ENCODE measurements at regions not wholly inside any gene's neighbourhood (a gene's known extent, or its start where the extent isn't known, plus 50 kb on each side); places are given as distances from the start of the nearest gene placed in this dataset.
"Not testable (repeated sequence)": the region's sequence is repeated elsewhere in the genome, so short reads cannot be mapped to it uniquely, and the experiment has no call there.

- no peak for FAIRE-seq
Observed at GRCh38 chr6:68233623-68234022, 401.5 kb upstream of the ADGRB3 start.

DNA sequence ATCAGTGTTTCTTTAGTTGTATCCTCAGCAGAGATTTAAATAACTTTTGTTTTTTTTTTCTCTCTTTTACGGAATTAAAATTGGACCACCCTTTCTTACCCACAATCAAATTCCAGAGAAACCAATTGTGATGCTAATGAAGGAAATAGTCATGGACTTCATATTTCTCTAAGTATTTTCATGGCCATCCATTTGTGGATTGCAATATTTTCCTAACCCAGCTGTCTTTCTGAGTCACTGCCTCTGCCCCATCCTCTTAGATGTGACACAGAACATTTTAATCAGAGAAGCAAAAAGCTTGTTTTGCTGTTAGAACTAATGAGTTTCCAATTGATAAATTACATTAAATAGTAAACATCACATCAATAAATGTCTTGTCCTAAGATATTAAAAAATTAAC is 405.5 kb upstream of the ADGRB3 start:
- FAIRE-seq = no peak

DNA sequence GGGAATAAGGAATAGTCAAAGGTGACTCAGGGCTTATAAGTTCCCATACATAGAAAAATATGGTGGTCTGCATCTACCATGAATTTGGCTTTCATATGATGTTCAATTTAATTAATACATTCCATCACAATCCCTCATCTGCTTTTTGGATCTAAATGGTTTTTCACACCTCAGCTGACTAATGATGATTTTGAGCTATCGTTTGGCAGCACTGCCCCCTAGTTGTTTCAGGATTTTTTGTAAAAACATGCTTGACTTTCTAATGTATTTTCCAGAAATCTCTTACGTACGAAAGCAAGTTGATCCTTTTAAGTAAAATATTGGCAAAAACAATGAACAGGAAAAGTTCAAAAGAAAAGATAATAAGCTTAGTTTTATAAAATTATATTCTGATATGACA is 408.6 kb upstream of the ADGRB3 start:
- peak; percentile 3 for FAIRE-seq

GRCh38 chr6:68225729-68226128 is 409.4 kb upstream of the ADGRB3 start:
- FAIRE-seq = no peak

GRCh38 chr6:68211242-68211795 is 423.8 kb upstream of the ADGRB3 start:
- FAIRE-seq = no peak

DNA sequence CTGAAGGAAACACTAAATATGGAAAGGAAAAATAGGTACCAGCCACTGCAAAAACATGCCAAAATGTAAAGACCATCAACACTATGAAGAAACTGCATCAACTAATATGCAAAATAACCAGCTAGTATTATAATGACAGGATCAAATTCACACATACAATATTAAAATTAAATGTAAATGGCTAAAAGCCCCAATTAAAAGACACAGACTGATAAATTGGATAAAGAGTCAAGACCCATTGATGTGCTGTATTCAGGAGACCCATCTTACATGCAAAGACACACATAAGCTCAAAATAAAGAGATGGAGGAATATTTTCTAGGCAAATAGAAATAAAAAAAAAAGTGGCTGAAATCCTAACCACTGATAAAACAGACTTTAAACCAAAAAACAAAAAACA is 427.5 kb upstream of the ADGRB3 start:
- not testable (repeated sequence) for FAIRE-seq

DNA sequence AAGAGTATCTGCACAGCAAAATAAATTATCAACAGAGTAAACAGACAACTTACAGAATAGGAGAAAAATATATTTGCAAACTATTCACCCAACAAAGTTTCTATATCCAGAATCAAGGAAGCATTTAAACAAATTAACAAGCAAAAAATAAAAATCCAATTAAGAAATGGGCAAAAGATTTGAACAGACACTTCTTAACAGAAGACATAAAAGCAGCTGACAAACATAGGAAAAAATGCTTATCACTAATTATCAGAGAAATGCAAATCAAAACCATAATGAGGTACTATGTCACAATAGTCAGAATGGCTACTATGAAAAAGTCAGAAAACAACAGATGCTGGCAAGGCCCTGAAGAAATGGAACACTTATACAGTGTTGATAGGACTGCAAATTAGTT is 434.2 kb upstream of the ADGRB3 start:
- no peak for FAIRE-seq

- FAIRE-seq = no peak
Observed at GRCh38 chr6:68197356-68197755, 437.7 kb upstream of the ADGRB3 start.

DNA sequence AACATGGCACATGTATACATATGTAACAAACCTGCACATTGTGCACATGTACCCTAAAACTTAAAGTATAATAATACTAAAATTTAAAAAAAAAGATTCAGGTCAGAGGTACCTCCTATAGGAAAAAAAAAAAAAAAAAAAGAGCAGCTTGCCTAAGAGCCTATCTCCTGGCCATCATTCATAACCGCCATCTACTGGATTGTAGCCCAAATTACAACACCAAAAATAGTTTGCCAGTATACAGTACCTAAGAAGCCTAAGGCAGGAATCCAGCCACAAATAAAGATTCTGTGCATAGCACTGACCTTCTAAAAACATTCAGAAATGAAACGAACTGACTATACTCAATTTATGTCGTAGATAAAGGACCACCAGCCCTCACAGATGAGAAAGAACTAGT is 438.4 kb upstream of the ADGRB3 start:
- FAIRE-seq = no peak

DNA sequence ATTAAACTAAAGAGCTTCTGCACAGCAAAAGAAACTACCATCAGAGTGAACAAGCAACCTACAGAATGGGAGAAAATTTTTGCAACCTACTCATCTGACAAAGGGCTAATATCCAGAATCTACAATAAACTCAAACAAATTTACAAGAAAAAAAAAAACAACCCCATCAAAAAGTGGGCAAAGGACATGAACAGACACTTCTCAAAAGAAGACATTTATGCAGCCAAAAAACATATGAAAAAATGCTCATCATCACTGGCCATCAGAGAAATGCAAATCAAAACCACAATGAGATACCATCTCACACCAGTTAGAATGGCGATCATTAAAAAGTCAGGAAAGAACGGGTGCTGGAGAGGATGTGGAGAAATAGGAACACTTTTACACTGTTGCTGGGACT is 439.3 kb upstream of the ADGRB3 start:
- FAIRE-seq = not testable (repeated sequence)

DNA sequence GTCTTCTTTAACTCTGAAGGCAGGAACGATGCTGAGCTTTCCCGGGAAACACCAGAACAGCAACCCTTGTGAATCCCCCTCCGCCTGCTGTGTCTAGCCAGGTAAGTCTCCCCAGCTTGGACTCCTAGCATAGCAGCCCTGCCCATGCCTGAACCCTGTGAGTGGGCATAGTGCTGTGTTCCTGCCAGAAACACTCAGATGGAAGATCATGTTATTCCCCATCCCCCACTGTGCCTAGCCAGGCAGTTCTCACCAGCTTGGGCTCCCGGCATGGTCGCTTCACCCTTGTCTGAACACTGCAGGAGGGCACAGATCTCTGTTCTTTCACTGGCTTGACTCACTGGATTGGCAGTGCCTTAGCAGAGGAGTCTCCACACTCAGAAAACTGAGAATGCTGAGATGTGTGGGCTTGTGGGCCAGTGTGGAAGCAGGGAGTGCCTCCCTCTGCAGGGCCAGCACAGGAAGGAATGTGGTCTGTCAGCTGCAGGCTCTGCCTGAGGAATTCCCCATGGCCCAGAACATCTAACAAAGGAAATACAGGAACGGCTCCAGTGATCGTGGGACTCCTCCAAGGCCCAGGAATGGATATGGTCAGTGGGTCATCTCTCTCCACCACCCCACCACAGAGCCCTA is 440.1 kb upstream of the ADGRB3 start:
- FAIRE-seq = no peak

- no peak for FAIRE-seq
Observed at GRCh38 chr6:68192988-68193387, 442.1 kb upstream of the ADGRB3 start.

- no peak for FAIRE-seq
Observed at GRCh38 chr6:68189217-68189815, 445.8 kb upstream of the ADGRB3 start.

DNA sequence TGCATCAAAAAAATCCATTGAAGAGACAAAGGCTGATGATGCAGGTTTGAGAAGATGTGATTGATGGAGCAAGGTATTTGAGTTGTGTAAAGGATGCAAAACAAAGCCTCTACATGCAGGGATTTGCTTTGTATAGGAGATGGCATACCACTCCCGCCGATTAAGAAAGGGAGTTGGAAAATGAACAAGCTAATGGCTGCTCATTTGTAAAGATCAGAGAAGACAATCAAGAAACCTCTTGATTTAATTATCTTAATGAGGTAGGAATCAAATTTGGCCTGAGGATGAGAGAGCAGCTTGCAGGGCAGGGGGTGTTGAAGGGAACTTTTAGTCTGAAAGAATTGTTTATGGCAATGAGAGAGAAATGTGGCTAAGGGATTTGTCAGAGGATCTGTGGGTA is 448.2 kb upstream of the ADGRB3 start:
- FAIRE-seq = no peak

DNA sequence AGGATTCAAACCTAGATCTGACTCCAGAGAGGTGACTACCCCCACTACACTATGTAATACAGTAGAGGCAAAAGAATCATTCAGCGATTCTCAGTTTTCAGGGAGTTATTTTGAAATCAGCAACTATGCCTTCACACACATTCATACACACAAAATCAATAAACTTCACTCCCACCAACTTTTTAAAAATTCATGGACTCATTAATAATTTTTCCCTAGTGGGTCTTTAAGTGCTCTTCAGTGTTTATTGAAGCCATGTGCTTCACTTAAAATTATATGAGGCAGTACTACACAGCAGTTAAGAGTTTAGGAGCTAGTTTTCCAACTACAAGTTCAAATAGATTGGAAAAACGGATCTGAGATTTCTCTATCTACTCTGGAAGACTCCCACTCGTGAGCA is 452.7 kb upstream of the ADGRB3 start:
- FAIRE-seq = no peak

GRCh38 chr6:68181027-68181426 is 454.1 kb upstream of the ADGRB3 start:
- not testable (repeated sequence) for FAIRE-seq

DNA sequence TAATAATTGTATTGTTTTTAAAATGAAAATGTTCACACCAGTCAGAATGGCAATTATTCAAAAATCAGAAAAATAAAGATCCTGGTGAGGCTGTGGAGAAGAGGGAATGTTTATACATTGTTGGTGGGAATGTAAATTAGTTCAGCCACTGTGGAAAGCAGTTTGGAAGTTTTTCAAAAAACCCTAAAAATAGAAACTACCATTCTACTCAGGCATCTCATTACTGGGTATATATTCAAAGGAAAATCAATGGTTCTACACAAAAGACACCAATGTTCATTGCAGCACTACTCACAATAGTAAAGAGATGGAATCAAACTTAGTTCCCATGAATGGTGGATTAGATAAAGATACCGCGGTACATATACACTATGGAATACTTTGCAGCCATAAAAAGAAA is 461.5 kb upstream of the ADGRB3 start:
- FAIRE-seq = no peak

GRCh38 chr6:68169922-68170321 is 465.2 kb upstream of the ADGRB3 start:
- FAIRE-seq = no peak

DNA sequence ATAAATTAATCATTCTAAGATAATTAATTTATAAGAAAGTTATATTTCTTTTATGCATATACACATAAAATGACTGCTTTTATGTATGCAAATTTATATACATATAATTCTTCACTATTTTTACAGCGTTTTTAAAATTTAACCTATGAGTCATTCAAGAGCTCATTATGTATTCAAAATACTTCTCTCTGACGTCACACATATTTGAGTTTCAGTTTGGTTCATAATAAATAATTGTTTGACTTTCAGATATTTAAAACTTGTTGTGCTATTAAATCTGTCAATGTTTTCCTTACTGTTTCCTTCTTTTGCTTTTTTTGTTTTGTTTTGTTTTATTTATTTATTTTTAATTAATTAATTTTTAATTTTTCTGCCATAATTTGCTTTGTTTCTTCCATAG is 467.5 kb upstream of the ADGRB3 start:
- peak; percentile 74 for FAIRE-seq

- not testable (repeated sequence) for FAIRE-seq
Observed at GRCh38 chr6:68160812-68161211, 474.3 kb upstream of the ADGRB3 start.

DNA sequence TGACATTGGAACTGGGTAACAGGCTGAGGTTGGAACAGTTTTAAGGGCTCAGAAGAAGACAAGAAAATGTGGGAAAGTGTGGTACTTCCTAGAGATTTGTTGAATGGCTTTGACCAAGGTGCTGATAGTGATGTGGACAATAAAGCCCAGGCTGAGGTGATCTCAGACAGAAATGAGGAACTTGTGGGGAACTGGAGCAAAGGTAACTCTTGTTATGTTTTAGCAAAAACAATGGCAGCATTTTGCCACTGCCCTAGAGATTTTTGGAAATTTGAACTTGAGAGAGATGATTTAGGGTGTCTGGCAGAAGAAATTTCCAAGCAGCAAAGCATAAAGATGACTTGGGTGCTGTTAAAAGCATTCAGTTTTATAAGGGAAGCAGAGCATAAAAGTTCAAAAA is 474.7 kb upstream of the ADGRB3 start:
- FAIRE-seq = no peak

DNA sequence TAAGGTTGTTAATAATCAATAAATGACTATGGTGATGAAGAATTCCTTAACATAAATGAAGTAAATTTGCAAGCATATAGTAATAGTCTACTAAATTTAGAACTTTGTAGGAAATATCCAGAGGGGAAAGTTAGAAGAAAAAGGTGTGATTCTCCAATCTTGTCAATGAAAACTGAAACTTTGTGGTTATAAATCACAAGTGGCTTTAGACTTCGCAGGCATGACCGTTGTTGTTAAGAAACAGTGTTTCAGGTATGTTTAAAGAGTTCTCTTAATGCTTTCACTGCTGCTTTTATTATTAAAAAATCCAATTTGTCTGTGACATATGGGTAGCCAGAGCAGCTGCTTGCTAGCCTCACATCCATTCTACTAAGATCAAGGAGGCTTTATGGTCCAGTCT is 475.6 kb upstream of the ADGRB3 start:
- FAIRE-seq = no peak

- no peak for FAIRE-seq
Observed at GRCh38 chr6:68158256-68158655, 476.8 kb upstream of the ADGRB3 start.

- FAIRE-seq = no peak
Observed at GRCh38 chr6:68144667-68145066, 490.4 kb upstream of the ADGRB3 start.

GRCh38 chr6:68141190-68141589 is 493.9 kb upstream of the ADGRB3 start:
- no peak for FAIRE-seq

Data from A204.1 (cell line).